Neural cell (in vitro differentiated cells): ENCODE measurements at regions not wholly inside any gene's neighbourhood (a gene's known extent, or its start where the extent isn't known, plus 50 kb on each side); places are given as distances from the start of the nearest gene placed in this dataset.

Experiments used
- H2AFZ ChIP-seq: fragments of 200-600, 300-800 bp; sonication (generic), shearing (Covaris generic); 2 replicates; pipeline ENCODE4 v1.6.0; 2014; ENCODE audit warnings: low read depth, mild to moderate bottlenecking, antibody characterized with exemption, low read length, moderate library complexity
- H3F3A ChIP-seq: fragments of 200-600 bp; shearing (Covaris generic); 2 replicates; pipeline ENCODE4 v1.6.1; 2016; ENCODE audit warnings: mild to moderate bottlenecking, moderate library complexity, mixed read lengths, antibody characterized with exemption, low read length; ENCODE audit not compliant: insufficient read depth, poor library complexity, severe bottlenecking
- H3K27ac ChIP-seq: fragments of 200-600, 300-800 bp; sonication (generic), shearing (Covaris generic); 2 replicates; pipeline ENCODE4 v1.5.1; 2014; ENCODE audit warnings: mild to moderate bottlenecking, low read length, moderate library complexity
- H3K27me3 ChIP-seq: fragments of 300-800, 200-600 bp; sonication (generic), shearing (Covaris generic); 2 replicates; pipeline ENCODE4 v1.6.0; 2014; ENCODE audit warnings: mild to moderate bottlenecking, low read depth, low read length, moderate library complexity; ENCODE audit not compliant: insufficient read depth
- H3K36me3 ChIP-seq: fragments of 300-800, 200-600 bp; sonication (generic), shearing (Covaris generic); 2 replicates; pipeline ENCODE4 v1.5.1; 2014; ENCODE audit warnings: mild to moderate bottlenecking, antibody characterized with exemption, low read length, moderate library complexity; ENCODE audit not compliant: insufficient read depth
- H3K4me2 ChIP-seq: fragments of 300-800, 200-600 bp; sonication (generic), shearing (Covaris generic); 2 replicates; pipeline ENCODE4 v1.6.0; 2014; ENCODE audit warnings: mild to moderate bottlenecking, low read length
- H3K4me3 ChIP-seq: fragments of 300-800, 200-600 bp; sonication (generic), shearing (Covaris generic); 2 replicates; pipeline ENCODE4 v1.5.1; 2014; ENCODE audit warnings: mild to moderate bottlenecking, low read length, moderate library complexity
- H3K79me2 ChIP-seq: fragments of 200-600 bp; shearing (Covaris generic); replicated peaks from 2 replicates; pipeline ENCODE4 v1.6.0; 2014; ENCODE audit warnings: mild to moderate bottlenecking, low read length, moderate library complexity; ENCODE audit not compliant: insufficient read depth
- H3K9ac ChIP-seq: fragments of 300-800, 200-600 bp; sonication (generic), shearing (Covaris generic); 2 replicates; pipeline ENCODE4 v1.6.1; 2016; ENCODE audit warnings: mild to moderate bottlenecking, low read length, mixed read lengths
- H3K9me2 ChIP-seq: fragments of 200-600 bp; shearing (Covaris generic); 2 replicates; pipeline ENCODE4 v1.6.1; 2016; ENCODE audit warnings: mild to moderate bottlenecking, low read length, mixed read lengths; ENCODE audit not compliant: insufficient read depth
- H3K9me3 ChIP-seq: fragments of 200-600, 300-800 bp; sonication (generic), shearing (Covaris generic); 2 replicates; pipeline ENCODE4 v1.6.1; 2016; ENCODE audit warnings: mild to moderate bottlenecking, mixed run types, low read length, moderate library complexity, mixed read lengths
- H4K20me1 ChIP-seq: fragments of 200-600 bp; shearing (Covaris generic); 2 replicates; pipeline ENCODE4 v1.6.1; 2016; ENCODE audit warnings: mild to moderate bottlenecking, mixed run types; ENCODE audit not compliant: insufficient read depth
- EP300 ChIP-seq: fragments of 450-650 bp; conservative IDR thresholded peaks from 2 replicates; pipeline ENCODE4 v1.6.1; 2014; ENCODE audit warnings: antibody characterized with exemption, mild to moderate bottlenecking, moderate library complexity; ENCODE audit not compliant: poor library complexity, severe bottlenecking
- EZH2 ChIP-seq: fragments of 200-600, 300-800 bp; shearing (Covaris generic), sonication (generic); IDR thresholded peaks from 2 replicates; pipeline ENCODE4 v1.6.1; 2014; ENCODE audit warnings: antibody characterized with exemption, low read length, borderline replicate concordance, mild to moderate bottlenecking; ENCODE audit not compliant: insufficient read depth, poor library complexity, severe bottlenecking
- MXI1 ChIP-seq: fragments of 450-650 bp; conservative IDR thresholded peaks from 2 replicates; pipeline ENCODE4 v1.6.1; 2014; ENCODE audit warnings: antibody characterized with exemption, mild to moderate bottlenecking; ENCODE audit not compliant: poor library complexity, severe bottlenecking
- POLR2AphosphoS5 ChIP-seq: IDR thresholded peaks from 2 replicates; pipeline ENCODE4 v1.6.1; 2012
- RAD21 ChIP-seq: fragments of 450-650 bp; conservative IDR thresholded peaks from 2 replicates; pipeline ENCODE4 v1.6.1; 2014; ENCODE audit warnings: antibody characterized with exemption, mild to moderate bottlenecking, moderate library complexity
- REST ChIP-seq: IDR thresholded peaks from 2 replicates; pipeline ENCODE4 v1.6.1; 2012; ENCODE audit warnings: borderline replicate concordance
- SMC3 ChIP-seq: fragments of 450-650 bp; conservative IDR thresholded peaks from 2 replicates; pipeline ENCODE4 v1.6.1; 2014; ENCODE audit warnings: antibody characterized with exemption, mild to moderate bottlenecking, moderate library complexity; ENCODE audit not compliant: poor library complexity
- TAF1 ChIP-seq: IDR thresholded peaks from 2 replicates; pipeline ENCODE4 v1.6.1; 2012; ENCODE audit warnings: low read depth
- TF ChIP-seq, protein P1 (sequence below): fragments of 450-650 bp; IDR thresholded peaks from 2 replicates; pipeline ENCODE4 v1.5.1; 2014; ENCODE audit warnings: antibody characterized with exemption, mild to moderate bottlenecking, moderate library complexity; ENCODE audit not compliant: poor library complexity, severe bottlenecking

DNA sequence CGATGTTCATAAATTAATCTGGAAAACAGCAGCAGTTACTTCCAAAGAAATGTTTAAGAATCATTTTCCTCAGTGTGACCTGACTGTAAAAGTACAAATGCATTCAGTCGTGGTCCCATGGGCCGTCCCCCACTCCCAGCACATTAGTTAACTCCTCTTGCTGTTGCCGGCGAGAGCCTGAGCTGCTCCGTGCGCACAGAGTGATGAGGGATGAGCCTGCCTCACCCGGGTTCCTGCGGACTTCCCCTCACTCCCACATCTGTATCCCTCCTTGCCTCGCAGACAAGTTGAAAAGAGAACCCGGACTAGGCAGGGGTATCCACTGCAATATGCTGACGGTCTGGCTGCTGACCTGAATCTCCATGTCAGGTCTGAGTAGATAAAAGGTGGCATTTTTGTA is 861.7 kb upstream of the NR2F2 start:
- Histone ChIP-seq H3K36me3 (no peaks in the 10 kb centered on the region), H4K20me1 (no peaks in the 10 kb centered on the region), H2AFZ (no peak overlapping the region), H3K9me2 (no peaks in the 10 kb centered on the region), H3K9ac (no peak overlapping the region), H3F3A (no peaks in the 10 kb centered on the region), H3K4me3 (no peak overlapping the region), H3K27ac (no peak overlapping the region), H3K9me3 (no peaks in the 10 kb centered on the region), H3K27me3 (no peaks in the 10 kb centered on the region), H3K4me2 (no peak overlapping the region), H3K79me2 (no peaks in the 10 kb centered on the region)
- TF ChIP-seq TAF1, result no peak
- TF ChIP-seq MXI1, result no peak
- no peak for TF ChIP-seq REST
- TF ChIP-seq EP300, result no peak
- TF ChIP-seq, protein P1, sequence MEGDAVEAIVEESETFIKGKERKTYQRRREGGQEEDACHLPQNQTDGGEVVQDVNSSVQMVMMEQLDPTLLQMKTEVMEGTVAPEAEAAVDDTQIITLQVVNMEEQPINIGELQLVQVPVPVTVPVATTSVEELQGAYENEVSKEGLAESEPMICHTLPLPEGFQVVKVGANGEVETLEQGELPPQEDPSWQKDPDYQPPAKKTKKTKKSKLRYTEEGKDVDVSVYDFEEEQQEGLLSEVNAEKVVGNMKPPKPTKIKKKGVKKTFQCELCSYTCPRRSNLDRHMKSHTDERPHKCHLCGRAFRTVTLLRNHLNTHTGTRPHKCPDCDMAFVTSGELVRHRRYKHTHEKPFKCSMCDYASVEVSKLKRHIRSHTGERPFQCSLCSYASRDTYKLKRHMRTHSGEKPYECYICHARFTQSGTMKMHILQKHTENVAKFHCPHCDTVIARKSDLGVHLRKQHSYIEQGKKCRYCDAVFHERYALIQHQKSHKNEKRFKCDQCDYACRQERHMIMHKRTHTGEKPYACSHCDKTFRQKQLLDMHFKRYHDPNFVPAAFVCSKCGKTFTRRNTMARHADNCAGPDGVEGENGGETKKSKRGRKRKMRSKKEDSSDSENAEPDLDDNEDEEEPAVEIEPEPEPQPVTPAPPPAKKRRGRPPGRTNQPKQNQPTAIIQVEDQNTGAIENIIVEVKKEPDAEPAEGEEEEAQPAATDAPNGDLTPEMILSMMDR, result no peak
- no peak for TF ChIP-seq SMC3
- TF ChIP-seq POLR2AphosphoS5, result no peak
- no peak for TF ChIP-seq RAD21
- no peak for TF ChIP-seq EZH2

DNA sequence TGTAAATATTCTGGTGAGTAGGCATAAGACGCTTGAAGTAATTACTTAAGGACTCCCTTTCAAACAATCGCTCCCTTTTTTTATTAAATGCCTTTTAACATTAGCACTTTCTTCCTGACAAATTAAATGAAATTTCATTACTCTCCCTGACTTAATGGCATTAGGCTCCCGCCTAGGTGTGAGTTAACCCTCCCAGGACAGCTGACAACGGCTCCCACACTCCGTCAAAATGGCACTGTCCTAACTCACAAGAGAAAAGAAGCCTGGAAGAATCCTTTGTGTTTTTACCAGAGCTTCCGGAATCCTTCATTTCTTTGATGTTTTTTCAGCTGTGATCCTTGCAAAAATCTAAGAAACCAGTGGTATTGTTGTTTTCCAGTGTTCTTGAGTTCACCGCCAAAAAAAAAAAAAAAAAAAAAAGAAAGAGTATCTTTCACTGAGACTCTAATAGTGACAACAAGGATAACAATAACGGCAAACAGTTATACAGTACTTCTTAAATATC is 861.0 kb upstream of the NR2F2 start:
- Histone ChIP-seq H3K27me3 (no peaks in the 10 kb centered on the region), H3K9me3 (no peaks in the 10 kb centered on the region), H3K9me2 (no peaks in the 10 kb centered on the region), H3F3A (no peaks in the 10 kb centered on the region), H3K36me3 (no peaks in the 10 kb centered on the region), H3K27ac (no peak overlapping the region), H4K20me1 (no peaks in the 10 kb centered on the region), H3K79me2 (no peaks in the 10 kb centered on the region), H3K4me3 (no peak overlapping the region), H2AFZ (no peak overlapping the region), H3K4me2 (no peak overlapping the region), H3K9ac (no peak overlapping the region)
- TF ChIP-seq POLR2AphosphoS5 (no peak), TAF1 (no peak), MXI1 (no peak), EP300 (no peak), REST (no peak), RAD21 (no peak), EZH2 (no peak)
